NCI-H510A treated with DMSO at 0.1 percent for 48 hours (cell line): ENCODE measurements at regions not wholly inside any gene's neighbourhood (a gene's known extent, or its start where the extent isn't known, plus 50 kb on each side); places are given as distances from the start of the nearest gene placed in this dataset.
"Not testable (repeated sequence)": the region's sequence is repeated elsewhere in the genome, so short reads cannot be mapped to it uniquely, and the experiment has no call there.

Experiments used
- DNase-seq: peaks from one replicate; lab custom pipeline; 2025; lab: John Stamatoyannopoulos, UW

DNA sequence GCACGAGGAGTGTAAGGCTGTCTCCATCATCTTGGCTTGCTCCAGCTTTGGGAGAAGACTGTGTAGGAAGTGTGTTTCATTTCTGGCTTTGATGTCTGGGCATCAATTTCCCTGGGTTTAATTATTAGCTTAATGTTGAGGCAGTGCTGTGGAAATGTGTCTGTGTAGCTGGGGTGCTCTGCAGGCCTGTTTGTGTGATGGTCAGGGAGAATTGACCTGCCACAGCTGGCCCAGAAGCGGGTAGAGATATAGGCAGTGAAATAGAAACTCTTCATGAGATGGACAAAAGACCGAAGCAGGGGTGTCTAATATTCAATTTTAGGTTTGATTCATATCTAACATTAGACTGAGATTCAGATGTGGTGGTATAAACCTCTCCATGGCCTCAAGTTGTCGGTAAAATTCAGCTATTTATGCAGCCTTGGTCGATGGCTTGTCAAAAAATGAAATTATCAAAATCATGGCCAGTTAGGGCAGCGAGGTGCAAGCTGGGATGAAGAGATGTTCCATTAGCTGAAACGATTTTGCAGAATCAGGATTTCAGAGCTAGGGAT, 95.3 kb upstream of the SNX9 start:
- no peak for DNase-seq

DNA sequence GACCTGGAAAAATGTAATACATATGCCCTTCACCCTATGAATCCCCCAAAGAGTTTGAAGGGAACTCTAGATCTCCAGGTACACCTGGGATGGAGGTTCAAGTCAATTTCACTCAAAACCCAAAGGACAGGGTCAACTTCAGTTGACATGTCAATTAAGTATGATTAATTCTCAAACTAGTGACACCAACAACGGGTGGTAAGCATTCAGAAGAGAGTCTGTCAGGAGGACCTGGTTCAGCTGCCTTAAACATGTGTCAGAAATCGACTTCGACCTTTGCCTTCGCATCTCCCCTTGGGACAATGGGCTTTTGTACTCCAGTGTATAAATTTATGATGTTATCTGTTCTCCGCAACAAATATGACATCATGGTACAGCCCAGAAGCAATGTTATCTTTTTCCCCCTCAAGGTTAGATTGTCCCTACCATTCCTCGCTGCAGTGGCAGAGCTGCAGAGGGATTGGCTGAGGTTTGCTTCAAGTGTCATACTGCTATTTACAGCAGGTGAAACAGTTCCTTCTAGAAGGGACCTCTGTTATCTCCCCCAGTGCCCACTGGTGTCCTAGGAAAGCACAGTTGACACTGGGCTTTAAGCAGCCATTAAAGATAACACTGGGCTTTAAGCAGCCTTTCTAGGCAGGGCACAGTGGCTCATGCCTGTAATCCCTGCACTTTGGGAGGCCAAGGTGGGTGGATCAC, 94.7 kb upstream of the SNX9 start:
- no peak for DNase-seq

DNA sequence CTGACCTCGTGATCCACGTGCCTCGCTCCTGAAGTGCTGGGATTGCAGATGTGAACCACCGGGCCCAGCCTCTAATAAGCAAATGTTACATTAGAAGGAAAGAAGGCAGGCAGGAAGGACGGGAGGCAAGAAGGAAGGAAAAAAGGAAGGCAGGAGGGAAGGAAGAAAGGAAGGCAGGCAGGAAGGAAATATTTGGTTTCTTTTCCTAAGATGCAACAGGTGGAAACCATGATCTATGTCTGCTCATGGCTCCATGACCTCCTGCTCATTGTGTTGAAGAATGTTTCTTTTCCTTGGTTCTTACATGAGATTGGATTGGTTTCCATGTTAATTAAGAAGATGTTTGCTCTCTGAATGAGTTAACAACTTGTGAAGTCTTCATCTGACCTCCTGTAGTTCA, 91.8 kb upstream of the SNX9 start:
- DNase-seq, result no peak

DNA sequence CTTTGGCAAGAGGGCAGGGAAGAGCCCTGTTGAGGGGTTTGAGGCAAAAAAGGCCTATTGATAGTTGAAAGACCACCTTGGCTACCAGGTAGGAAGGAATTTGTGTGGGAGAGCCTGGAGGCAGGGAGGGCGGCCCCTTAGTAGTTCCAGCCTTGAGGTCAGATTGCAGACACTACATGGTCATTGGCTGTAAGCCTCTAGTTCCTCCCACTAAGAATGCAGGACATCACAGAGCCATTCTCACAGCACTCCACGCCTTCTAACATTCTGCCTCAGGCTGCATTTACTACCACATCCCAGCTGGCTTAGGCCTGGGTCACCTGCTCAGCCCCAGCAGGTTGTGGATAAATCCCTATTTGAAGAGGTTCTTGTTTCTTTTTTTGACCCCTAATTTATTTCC, 91.0 kb upstream of the SNX9 start:
- no peak for DNase-seq

DNA sequence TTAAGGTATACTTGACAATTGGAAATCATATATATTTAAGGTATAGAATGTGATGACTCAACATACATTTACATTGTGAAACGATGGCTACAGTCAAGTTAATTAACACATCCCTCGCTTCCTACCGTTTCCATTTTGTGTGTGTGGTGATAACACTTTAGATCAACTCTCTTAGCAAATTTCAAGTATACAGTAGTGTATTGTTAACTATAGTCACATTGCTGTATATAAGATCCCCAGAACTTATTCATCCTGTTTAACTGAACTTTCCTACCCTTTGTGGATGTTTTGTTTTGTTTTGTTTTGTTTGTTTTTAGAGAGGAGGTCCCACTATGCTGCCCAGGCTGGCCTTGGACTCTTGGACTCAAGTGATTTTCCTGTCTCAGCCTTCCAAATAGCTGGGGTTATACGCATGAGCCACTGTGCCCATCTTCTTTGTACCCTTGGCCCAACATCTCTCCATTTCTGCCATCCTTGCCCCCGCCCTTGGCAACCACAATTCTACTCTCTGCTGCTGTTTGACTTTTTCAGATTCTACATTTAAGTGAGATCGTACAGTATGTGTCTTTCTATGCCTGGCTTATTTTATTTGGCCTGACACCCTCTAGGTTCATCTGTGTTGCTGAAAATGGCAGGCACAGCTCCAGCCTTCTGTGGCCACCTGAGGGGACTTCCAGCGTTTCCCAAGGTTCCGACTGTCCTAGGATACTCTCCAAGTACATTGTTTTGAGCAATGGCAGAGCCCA, 90.5 kb upstream of the SNX9 start:
- no peak for DNase-seq

DNA sequence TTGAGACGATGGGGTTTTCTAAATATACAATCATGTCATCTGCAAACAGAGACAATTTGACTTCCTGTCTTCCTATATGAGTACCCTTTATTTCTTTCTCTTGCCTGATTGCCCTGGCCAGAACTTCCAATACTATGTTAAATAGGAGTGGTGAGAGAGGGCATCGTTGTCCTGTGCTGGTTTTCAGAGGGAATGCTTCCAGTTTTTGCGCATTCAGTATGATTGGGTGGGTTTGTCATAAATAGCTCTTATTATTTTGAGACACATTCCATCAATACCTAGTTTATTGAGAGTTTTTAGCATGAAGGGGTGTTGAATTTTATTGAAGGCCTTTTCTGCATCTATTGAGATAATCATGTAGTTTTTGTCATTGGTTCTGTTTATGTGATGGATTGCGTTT, 86.5 kb upstream of the SNX9 start:
- not testable (repeated sequence) for DNase-seq

DNA sequence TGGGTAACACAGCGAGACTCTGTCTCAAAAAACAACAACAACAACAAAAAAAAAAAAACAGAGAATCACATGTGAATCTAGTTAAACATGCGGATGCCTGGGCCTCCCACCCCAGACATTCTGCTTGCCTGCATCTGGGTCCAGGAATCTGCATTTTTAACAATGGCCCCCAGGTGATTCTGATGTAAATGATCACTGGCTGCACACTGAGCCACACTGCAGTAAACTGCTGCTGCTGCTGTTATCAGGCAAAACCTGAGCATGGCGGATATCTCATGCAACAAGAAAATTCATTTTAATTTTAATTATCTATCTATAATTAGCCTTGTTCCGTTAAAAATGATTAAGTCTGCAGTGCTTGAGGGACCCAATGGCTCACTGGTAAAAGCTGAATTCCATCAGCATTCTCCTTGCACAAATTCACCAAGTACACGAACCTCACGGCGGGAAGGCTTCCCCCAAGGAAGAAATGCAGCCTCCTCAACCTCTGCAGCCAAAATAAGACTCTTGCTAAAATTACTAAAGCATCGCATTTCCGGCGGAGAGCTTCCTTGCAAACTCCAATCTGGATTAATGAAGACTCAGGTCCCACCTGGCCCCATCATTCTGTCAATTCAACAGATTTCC, 81.6 kb upstream of the SNX9 start:
- no peak for DNase-seq

DNA sequence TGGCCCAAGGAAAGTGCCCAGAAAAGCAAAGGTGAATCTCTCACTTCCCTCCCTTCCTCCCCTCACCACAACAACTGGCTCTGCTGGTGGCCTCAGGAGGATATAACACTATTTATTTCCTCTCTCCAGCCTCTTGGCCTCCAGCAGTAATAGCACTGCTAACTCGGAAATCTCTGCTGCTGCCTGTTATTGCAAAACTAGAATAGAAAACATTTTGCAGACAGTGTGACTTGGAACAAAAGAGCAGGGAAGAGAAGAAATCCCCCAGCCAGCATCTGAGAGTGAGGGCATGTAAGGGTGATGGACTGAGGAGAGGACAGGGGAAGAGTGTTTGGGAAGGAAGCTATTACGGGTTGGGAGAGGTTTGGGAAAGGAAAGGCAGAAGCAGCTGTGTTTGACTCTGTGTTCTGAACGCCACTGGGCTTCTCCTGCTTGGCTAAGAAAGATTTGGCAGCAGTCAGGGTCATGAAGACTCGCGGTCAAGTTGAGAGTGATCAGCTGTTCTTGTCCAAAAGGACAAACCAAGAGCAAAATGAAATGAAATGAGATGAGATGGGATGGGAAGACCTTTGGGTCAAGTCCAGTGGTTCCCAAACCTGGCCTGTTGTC, 81.0 kb upstream of the SNX9 start:
- DNase-seq, result no peak

DNA sequence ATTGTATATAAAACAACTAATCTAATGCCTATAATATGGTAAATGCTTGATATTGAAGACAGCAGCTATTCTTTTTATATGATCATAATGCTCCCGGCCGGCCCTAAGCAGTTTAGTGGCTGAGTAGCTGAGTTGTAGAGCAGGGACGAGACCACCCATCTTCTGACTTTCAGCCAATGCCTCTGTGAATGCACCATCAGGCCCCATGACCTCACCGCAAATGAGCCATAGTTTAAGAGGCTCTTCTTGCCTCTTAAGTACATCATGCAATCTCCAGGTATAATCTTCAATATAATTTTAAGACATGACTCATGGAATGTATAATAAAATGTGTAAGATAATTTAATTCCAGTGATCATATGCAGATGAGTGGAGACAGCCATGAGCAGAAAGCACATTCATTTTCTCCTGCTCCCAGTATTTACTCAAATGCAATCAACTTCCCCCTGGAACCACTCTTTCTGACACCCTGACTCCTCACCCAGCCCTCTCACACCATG, 78.9 kb upstream of the SNX9 start:
- no peak for DNase-seq

DNA sequence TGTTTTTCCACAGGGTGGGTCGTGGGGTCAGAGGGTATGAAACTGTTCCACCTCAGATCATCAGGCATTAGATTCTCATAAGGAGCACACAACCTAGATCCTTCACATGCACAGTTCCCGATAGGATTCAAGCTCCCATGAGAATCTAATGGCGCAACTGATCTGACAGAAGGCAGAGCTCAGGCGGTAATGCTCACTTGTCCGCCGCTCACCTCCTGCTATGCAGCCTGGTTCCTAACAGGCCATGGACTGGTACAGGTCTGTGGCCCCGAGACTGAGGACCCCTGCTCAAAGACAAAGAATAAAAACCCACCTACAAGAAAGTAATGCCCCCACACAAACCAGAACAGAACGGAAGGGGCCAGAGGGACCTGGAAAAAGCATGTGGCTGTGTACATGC, 76.1 kb upstream of the SNX9 start:
- no peak for DNase-seq

DNA sequence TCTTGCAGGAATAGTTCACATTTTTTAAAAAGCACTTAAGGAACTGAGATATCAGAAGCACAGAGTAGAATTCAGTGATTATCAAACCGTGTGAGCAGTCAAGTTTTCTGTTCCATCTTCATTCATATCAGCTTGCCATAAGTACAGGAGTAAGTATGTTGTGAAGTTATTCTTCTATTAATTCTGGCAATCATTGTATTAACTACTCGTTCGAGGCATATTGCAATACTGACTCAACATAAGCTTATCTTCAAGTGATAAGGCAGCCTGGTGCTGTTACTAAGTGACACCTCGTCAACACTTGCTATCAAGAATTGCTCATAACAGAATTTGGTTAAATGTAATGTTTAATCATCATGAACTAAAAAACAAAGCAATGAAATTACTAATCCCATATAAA, 75.7 kb upstream of the SNX9 start:
- no peak for DNase-seq

DNA sequence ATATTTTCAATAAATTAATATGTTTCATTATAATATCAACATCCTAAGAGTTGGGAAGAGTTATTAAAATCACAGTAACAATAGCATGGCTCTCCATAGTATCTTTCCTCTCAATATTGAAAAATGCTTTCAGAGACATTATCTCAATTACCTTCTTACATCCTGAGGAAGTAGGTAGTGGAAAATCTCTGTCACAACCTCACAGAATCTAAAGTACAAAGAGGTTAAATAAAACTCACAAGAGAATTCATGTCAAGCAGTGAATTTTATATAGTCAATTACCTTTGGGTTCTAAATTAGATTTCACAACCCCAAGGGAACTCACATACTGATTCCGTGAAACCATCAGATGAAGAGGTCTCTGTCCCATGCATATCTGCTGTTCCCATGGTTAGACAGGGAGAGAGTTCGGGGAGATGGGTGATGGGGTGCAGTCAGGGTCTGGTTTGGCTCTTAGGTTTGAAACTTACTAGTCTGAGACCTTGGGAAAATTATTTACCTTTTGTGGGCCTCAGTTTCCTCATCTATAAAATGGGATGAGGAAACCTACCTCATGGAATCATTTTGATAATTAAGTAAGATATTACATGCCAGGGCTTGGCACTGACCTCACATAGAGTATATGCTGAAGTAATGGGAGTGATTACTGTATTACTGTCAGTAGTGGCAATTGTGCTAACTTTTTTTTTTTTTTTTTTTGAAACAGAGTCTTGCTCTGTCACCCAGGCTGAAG, 74.0 kb upstream of the SNX9 start:
- DNase-seq, result no peak

DNA sequence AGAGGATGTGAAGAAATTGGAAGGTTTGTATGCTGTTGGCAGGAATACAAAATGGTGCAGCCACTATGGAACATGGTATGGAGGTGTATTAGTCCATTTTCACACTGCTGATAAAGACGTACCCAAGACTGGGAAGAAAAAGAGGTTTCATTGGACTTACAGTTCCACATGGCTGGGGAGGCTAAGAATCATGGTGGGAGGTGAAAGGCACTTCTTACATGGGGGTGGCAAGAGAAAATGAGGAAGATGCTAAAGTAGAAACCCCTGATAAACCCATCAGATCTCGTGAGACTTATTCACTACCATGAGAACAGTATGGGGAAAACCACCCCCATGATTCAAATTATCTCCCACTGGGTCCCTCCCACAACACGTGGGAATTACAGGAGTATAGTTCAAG, 72.1 kb upstream of the SNX9 start:
- not testable (repeated sequence) for DNase-seq

DNA sequence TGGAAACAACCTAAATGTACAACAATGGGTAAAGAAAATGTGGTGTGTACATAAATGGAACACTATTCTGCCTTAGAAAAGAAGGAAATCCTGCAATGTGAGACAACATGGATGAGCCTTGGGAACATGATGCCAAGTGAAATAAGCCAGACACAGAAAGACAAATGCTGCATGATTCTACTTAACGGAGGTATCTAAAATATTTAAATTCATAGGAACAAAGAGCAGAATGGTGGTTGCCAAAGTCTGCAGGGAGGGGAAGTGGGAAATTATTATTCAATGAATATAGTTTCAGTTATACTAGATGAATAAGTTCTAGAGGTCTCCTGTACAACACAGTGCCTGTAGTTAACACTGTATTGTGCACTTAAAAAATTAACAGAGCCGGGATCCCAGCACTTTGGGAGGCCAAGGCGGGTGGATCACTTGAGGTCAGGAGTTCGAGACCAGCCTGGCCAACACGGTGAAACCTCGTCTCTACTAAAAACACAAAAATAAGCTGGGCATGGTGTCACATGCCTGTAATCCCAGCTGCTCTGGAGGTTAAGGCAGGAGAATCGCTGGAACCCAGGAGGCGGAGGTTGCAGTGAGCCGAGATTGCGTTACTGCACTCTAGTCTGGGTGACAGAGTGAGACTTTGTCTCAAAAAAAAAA, 71.4 kb upstream of the SNX9 start:
- DNase-seq, result no peak

DNA sequence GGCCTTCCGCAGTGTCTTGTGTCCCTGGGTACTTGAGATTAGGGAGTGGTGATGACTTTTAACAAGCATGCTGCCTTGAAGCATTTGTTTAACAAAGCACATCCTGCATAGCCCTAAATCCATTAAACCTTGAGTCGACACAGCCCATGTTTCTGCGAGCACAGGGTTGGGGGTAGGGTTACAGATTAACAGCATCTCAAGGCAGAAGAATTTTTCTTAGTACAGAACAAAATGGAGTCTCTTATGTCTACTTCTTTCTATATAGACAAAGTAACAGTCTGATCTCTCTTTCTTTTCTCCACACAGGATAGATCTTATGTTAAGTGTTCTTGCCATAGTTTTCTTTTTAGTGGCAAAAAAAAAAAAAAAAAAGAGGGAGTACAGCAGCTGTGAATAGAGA, 70.2 kb upstream of the SNX9 start:
- not testable (repeated sequence) for DNase-seq

DNA sequence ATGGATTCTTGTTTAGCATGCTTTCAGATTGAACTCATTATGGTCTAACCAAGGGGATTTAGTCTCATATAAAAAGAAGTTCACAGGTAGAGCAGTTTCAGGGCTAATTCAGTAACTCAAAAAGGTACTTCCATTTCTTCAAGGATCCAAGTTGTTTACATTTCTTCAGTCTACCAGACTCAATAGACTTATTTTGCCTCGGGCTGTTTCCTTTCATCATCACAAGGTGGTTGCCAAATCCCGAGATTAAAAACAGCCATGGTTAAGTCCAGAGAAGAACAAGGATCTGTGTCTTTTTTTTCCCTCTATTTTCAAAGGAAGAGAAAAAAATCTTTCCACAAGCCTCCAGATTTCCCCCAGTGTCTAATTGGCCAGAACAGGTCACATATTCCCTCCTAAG, 69.8 kb upstream of the SNX9 start:
- DNase-seq, result no peak

DNA sequence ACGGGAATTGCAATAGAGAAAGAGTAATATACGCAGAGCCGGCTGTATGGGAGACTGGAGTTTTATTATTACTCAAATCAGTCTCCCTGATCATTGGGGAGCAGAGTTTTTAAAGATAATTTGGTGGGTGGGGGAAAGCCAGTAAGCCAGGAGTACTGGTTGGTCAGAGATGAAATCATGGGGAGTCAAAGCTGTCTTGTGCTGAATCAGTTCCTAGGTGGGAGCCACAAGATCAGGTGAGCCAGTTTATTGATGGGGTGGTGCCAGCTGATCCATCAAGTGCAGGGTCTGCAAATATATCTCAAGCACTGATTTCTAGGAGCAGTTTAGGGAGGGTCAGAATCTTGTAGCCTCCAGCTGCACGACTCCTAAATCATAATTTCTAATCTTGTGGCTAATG, 69.2 kb upstream of the SNX9 start:
- DNase-seq, result not testable (repeated sequence)

DNA sequence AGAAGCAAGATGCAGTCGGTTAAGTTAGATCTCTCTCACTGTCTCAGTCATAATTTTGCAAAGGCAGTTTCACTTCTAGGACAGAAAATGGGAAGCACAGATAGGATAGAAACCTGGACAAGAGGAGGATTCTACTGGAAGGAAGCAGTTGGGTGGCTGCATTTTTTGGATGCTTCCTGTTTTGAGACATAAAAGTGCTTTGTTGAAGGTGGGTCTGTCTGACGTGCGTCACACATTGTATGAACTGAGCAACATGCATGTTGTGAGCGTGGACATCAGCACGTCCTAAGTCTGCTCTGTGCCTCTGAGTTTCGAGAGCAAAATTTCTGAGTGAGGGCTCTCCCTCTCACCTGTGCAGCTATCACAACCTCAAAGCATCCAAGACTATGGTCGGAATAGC, 68.7 kb upstream of the SNX9 start:
- DNase-seq, result no peak

DNA sequence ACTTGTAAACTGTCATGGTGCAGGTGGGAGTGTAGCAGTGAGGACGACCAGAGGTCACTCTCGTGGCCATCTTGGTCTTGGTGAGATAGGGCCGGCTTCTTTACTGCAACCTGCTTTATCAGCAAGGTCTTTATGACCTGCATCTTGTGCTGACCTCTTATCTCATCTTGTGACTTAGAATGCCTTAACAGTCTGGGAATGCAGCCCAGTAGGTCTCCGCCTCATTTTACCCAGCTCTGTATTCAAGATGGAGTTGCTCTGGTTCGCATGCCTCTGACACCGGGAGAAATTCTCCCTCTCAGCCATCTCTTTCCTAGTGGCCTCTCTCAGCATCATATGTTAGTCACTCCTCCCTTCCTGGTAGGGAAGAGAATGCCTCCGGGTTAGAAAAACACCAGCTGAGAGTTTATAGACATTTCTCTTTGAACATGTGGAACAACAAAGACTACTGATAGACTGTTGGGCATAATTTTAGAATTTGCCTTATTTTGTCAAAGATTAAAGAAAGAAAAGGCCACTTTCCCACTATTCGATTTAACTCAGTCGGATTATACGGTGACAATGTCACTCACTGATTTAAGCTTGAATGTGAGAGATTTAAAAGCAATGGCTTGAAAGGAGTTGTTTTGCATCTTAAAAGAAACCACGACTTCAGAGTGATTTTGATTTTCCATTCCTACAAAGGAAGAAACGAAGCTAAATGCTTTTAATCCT, 67.9 kb upstream of the SNX9 start:
- DNase-seq, result no peak

DNA sequence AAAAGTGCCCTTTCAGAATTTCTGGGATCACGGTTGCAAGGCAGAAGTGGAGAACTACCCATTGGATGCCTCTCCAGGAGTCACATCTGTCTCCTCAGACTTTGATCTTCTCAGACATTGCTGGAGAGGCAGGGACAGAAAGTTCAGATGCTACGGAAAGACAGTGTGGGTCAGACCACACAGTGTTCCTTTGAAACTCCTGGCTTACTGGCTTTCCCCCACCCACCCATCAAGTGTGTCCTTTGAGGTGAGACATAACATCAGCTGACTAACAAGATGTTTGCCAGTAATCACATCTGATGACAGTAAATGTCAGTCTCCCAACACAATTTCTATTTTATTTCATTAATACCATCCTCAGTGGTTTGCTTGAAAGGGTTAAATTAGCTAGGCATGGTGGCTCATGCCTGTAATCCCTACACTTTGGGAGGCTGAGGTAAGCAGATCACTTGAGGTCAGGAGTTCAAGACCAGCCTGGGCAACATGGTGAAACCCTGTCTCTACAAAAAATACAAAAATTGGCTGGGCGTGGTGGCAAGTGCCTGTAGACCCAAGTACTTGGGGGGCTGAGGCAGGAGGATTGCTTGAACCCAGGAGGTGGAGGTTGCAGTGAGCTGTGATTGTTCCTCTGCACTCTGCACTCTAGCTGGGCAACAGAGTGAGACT, 67.2 kb upstream of the SNX9 start:
- no peak for DNase-seq
